Kidney epithelial cell (primary cell): ENCODE measurements at regions not wholly inside any gene's neighbourhood (a gene's known extent, or its start where the extent isn't known, plus 50 kb on each side); places are given as distances from the start of the nearest gene placed in this dataset.

ENCODE experiments used
- DNase-seq: peaks from one replicate; pipeline ENCODE4 v3.0.0-alpha.2; 2010; ENCODE audit warnings: low read depth
- H3K27me3 ChIP-seq: 2 replicates; pipeline ENCODE4 v1.6.0; 2011; ENCODE audit warnings: low read length; ENCODE audit not compliant: control insufficient read depth, insufficient read depth
- H3K36me3 ChIP-seq: 2 replicates; pipeline ENCODE4 v1.5.1; 2011; ENCODE audit warnings: low read length; ENCODE audit not compliant: control insufficient read depth, insufficient read depth
- H3K4me3 ChIP-seq: 2 replicates; pipeline ENCODE4 v1.5.1; 2011; ENCODE audit warnings: low read depth, mild to moderate bottlenecking, control low read depth, low read length
- CTCF ChIP-seq: IDR thresholded peaks from 2 replicates; pipeline ENCODE4 v1.5.1; 2011; ENCODE audit warnings: mild to moderate bottlenecking, moderate library complexity, low read length, control low read depth, inconsistent platforms; ENCODE audit not compliant: insufficient read depth, poor library complexity, severe bottlenecking

GRCh38 chr3:193051314-193051713, 133.7 kb upstream of the MB21D2 start:
- no peak for TF ChIP-seq CTCF
- Histone ChIP-seq H3K27me3 (no peaks in the 10 kb centered on the region), H3K36me3 (no peaks in the 10 kb centered on the region), H3K4me3 (no peak overlapping the region)
- no peak for DNase-seq

DNA sequence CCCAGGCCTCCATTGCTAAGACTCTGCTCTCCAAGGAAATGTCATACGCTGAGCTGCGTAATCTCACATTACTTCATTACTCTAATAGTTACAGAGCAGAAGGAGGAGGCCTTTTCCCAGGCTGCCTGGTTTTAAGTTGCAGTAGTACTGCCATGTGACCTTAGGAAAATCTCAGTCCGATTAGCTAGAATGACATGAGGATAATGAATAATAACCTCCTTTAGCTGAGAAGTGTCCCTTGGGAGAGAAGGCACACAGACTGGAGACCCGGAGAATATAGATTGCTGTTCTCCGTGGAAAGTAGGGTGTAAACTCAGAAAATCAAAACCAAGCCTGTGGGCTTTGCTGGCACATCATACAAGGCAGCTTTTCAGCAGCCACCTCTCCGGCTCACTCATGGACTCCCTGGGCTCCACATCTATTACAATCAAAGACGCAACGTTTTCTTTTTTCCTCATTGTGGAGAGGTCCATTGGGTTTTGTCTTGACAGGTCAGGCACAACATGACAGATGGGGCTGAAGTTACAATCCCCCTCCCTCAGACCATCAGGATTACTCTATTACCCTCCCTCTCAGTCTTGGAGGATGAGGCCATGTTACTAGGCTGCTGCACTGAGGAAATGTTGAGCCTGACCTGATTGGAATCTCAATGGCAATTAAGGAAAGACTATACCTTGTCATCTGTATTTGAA, 134.8 kb upstream of the MB21D2 start:
- Histone ChIP-seq H3K27me3 (no peaks in the 10 kb centered on the region), H3K4me3 (no peak overlapping the region), H3K36me3 (no peaks in the 10 kb centered on the region)
- no peak for TF ChIP-seq CTCF
- no peak for DNase-seq

- no peak for DNase-seq
- H3K4me3 ChIP-seq, result no peak overlapping the region
- no peak for TF ChIP-seq CTCF
- no peaks in the 10 kb centered on the region for H3K36me3 ChIP-seq
- H3K27me3 ChIP-seq, result no peaks in the 10 kb centered on the region
Measured at GRCh38 chr3:193053046-193053435, 135.4 kb upstream of the MB21D2 start.

GRCh38 chr3:193055352-193055751, 137.7 kb upstream of the MB21D2 start:
- no peaks in the 10 kb centered on the region for H3K27me3 ChIP-seq
- DNase-seq, result no peak
- H3K4me3 ChIP-seq, result no peak overlapping the region
- TF ChIP-seq CTCF, result no peak
- H3K36me3 ChIP-seq, result no peaks in the 10 kb centered on the region

- no peak for TF ChIP-seq CTCF
- Histone ChIP-seq H3K4me3 (no peak overlapping the region), H3K27me3 (no peaks in the 10 kb centered on the region), H3K36me3 (no peaks in the 10 kb centered on the region)
- DNase-seq, result no peak
Measured at GRCh38 chr3:193057616-193058015, 140.0 kb upstream of the MB21D2 start.

DNA sequence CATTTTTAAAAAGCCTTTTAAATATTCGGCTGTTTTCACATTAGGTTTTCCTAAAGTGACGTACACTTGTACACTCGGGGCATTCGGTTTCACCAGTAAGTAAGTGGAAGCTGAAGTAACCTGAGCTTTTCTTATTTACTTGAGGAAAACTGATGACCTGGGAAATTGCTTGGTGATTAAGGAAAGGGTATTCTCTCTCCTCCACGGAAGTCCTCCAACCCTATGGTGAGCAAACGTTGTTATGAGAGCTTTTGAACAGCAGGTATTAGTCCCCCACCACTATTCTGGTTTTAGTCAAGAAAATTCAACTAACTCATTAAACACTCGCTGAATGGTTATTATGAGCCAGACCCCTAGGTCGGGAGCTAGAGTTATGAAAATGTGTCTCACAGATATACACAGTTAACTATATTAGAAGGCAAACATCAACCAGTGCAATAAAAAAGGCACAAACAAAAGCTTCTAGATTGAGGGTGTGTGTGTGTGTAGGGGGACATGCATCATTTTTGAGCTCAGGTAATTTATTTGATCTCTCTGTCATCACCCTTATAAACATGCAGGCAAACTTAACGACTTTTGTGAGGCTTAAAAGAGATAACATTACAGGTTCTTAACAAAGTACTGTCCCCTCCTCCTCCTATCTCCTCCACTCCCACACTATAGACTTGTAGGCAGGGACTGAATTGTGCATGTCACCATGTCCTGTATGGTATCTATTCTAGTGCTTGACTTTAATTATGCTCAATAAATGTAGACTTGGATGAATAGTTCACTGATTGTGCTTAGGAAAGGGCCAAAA, 143.3 kb upstream of the MB21D2 start:
- DNase-seq, result no peak
- H3K4me3 ChIP-seq, result no peak overlapping the region
- no peaks in the 10 kb centered on the region for H3K27me3 ChIP-seq
- TF ChIP-seq CTCF, result no peak
- H3K36me3 ChIP-seq, result no peaks in the 10 kb centered on the region
